HCT116 (cell line): ENCODE measurements at regions not wholly inside any gene's neighbourhood (a gene's known extent, or its start where the extent isn't known, plus 50 kb on each side); places are given as distances from the start of the nearest gene placed in this dataset.

ENCODE experiments used
- EZH2 ChIP-seq: fragments of 200-600 bp; sonication (generic); IDR thresholded peaks from 2 replicates; pipeline ENCODE4 v1.6.1; 2017; ENCODE audit warnings: antibody characterized with exemption, mixed run types
- EZH2phosphoT487 ChIP-seq: fragments of 200-600 bp; IDR thresholded peaks from 2 replicates; pipeline ENCODE4 v1.6.1; 2018; ENCODE audit warnings: antibody characterized with exemption, borderline replicate concordance
- FOSL1 ChIP-seq: IDR thresholded peaks from 2 replicates; pipeline ENCODE4 v1.6.1; 2012; ENCODE audit warnings: low read depth
- POLR2A ChIP-seq: IDR thresholded peaks from 2 replicates; pipeline ENCODE4 v1.7.0; 2011; ENCODE audit warnings: borderline replicate concordance; ENCODE audit not compliant: insufficient read depth, insufficient read length; ENCODE audit errors: extremely low read depth
- POLR2AphosphoS5 ChIP-seq: IDR thresholded peaks from 2 replicates; pipeline ENCODE4 v1.6.1; 2011; ENCODE audit warnings: mild to moderate bottlenecking, low read depth, low read length, moderate library complexity
- YY1 ChIP-seq: IDR thresholded peaks from 2 replicates; pipeline ENCODE4 v1.6.1; 2011; ENCODE audit warnings: low read length, low read depth, moderate library complexity, mild to moderate bottlenecking; ENCODE audit not compliant: insufficient replicate concordance; ENCODE audit errors: extremely low read depth
- TF ChIP-seq, protein P1 (sequence below), 3 experiments: fragments of 200-600 bp in 1 of 3; sonication (generic) in 1 of 3; IDR thresholded peaks in 2 of 3; conservative IDR thresholded peaks in 1 of 3; 2 replicates each; pipeline ENCODE4 v1.5.1; 2012 to 2017; ENCODE audit warnings: low read depth in 2 of 3, low read length in 2 of 3, antibody characterized with exemption in 1 of 3, borderline replicate concordance in 1 of 3, control low read depth in 1 of 3, mild to moderate bottlenecking in 1 of 3, mixed read lengths in 1 of 3, mixed run types in 1 of 3, moderate library complexity in 1 of 3; ENCODE audit not compliant: insufficient read depth in 1 of 3

DNA sequence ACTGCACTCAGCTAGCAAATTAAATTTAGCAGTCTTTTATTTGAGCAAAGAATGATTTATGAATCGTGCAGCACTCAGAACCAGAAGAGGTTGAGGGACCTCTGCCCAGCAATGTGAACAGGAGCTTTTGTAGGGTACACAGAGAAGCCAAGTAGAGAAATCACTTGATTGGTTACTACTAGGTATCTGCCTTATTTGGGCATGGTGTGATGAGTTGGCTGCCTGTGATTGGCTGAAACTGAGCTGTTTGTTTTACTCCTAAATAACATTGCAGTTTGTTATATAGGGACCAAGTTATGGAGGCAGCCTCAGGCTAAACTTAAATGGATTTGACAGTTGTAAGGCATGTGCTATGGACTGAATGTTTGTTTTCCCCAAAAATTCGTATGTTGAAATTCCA is 122.5 kb downstream of the RDH14 start:
- TF ChIP-seq FOSL1, result no peak
- no peak for TF ChIP-seq POLR2A
- TF ChIP-seq, protein P1, sequence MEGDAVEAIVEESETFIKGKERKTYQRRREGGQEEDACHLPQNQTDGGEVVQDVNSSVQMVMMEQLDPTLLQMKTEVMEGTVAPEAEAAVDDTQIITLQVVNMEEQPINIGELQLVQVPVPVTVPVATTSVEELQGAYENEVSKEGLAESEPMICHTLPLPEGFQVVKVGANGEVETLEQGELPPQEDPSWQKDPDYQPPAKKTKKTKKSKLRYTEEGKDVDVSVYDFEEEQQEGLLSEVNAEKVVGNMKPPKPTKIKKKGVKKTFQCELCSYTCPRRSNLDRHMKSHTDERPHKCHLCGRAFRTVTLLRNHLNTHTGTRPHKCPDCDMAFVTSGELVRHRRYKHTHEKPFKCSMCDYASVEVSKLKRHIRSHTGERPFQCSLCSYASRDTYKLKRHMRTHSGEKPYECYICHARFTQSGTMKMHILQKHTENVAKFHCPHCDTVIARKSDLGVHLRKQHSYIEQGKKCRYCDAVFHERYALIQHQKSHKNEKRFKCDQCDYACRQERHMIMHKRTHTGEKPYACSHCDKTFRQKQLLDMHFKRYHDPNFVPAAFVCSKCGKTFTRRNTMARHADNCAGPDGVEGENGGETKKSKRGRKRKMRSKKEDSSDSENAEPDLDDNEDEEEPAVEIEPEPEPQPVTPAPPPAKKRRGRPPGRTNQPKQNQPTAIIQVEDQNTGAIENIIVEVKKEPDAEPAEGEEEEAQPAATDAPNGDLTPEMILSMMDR (IDR thresholded peaks at IDR 0.05 in 2 of 3, conservative IDR thresholded peaks at IDR 0.05 in 1 of 3; ENCODE audit: borderline replicate concordance in 1 of 3, insufficient read depth in 1 of 3, low read depth in 2 of 3, low read length in 2 of 3), result no peak
- no peak for TF ChIP-seq YY1
- no peak for TF ChIP-seq EZH2phosphoT487
- TF ChIP-seq EZH2, result no peak
- TF ChIP-seq POLR2AphosphoS5, result no peak
